HepG2 (cell line): ENCODE measurements at regions not wholly inside any gene's neighbourhood (a gene's known extent, or its start where the extent isn't known, plus 50 kb on each side); places are given as distances from the start of the nearest gene placed in this dataset.
A peak's percentile ranks its signal among the peaks of the same experiment; 100 is the strongest.
"Not testable (repeated sequence)": the region's sequence is repeated elsewhere in the genome, so short reads cannot be mapped to it uniquely, and the experiment has no call there.

Experiments used
- ATAC-seq: fragments of 200-7000 bp; cut with Tn5 transposase; 3 replicates; pipeline ENCODE4 v1.9.1; 2020; ENCODE audit warnings: mild to moderate bottlenecking, moderate library complexity
- BruUV-seq: library from RNA; stranded (reverse); fragments of 400-500 nt; replicated peaks from 2 replicates; lab custom pipeline; 2021; lab: Mats Ljungman, UMichigan
- CTCF ChIA-PET: fragments of 300-600 bp; formaldehyde crosslinking; extraction: SDS; loops from one replicate; lab custom pipeline; 2021; ENCODE audit warnings: low total read pairs, inconsistent platforms, low intra/inter-chr PET ratio; lab: Yijun Ruan, JAX
- POLR2A ChIA-PET: fragments of 350-600 bp; sonication (Branson Sonifier 250); formaldehyde crosslinking; loops from one replicate; lab custom pipeline; 2020; ENCODE audit warnings: antibody characterized with exemption, inconsistent platforms; lab: Yijun Ruan, JAX
- DNase-seq: peaks from one replicate; pipeline ENCODE4 v3.0.0-alpha.2; 2015; ENCODE audit warnings: low spot score
- FAIRE-seq: peaks from 3 replicates; lab custom pipeline; 2011; peaks lifted over from hg19 to GRCh38; lab: Jason Lieb, UNC
- H2AFZ ChIP-seq: one replicate; pipeline ENCODE4 v1.6.1; 2011; ENCODE audit warnings: low read length, inconsistent platforms
- H3K27ac ChIP-seq: fragments of 300-600 bp; 3 replicates; pipeline ENCODE4 v1.8.0; 2011; ENCODE audit warnings: mixed run types, mild to moderate bottlenecking, mixed read lengths, low read length, inconsistent platforms; ENCODE audit not compliant: insufficient read depth; ENCODE audit errors: extremely low read length
- H3K27me3 ChIP-seq, 2 experiments: fragments of 200-600 bp in 1 of 2; 2 replicates in 1 of 2; 3 replicates in 1 of 2; pipeline versions ENCODE4 v1.6.0 to v1.8.0; 2011; ENCODE audit warnings: low read length in 2 of 2, mild to moderate bottlenecking in 2 of 2, moderate library complexity in 2 of 2, inconsistent platforms in 1 of 2; ENCODE audit not compliant: insufficient read depth in 2 of 2, control insufficient read depth in 1 of 2
- H3K36me3 ChIP-seq, 2 experiments: fragments of 200-600 bp in 1 of 2; replicated peaks in 1 of 2; 2 replicates in 1 of 2; 3 replicates in 1 of 2; pipeline versions ENCODE4 v1.5.1 to v1.8.0; 2011; ENCODE audit warnings: low read length in 2 of 2, inconsistent platforms in 1 of 2; ENCODE audit not compliant: insufficient read depth in 2 of 2, control insufficient read depth in 1 of 2
- H3K4me1 ChIP-seq: 2 replicates; pipeline ENCODE4 v1.5.1; 2012; ENCODE audit warnings: low read length, inconsistent platforms; ENCODE audit not compliant: insufficient read depth
- H3K4me2 ChIP-seq: 2 replicates; pipeline ENCODE4 v1.6.0; 2011; ENCODE audit warnings: low read depth, low read length, inconsistent platforms
- H3K4me3 ChIP-seq, 3 experiments: fragments of 200-600 bp in 1 of 3; sonication (generic), shearing (Covaris generic) in 1 of 3; replicated peaks in 1 of 3; 2 replicates each; pipeline ENCODE4 v1.5.1; 2011 to 2016; ENCODE audit warnings: low read length in 3 of 3, inconsistent platforms in 2 of 3, low read depth in 2 of 3, mild to moderate bottlenecking in 2 of 3, control low read depth in 1 of 3, mixed read lengths in 1 of 3; ENCODE audit not compliant: insufficient read depth in 1 of 3
- H3K79me2 ChIP-seq: one replicate; pipeline ENCODE4 v1.6.1; 2011; ENCODE audit warnings: low read length, inconsistent platforms; ENCODE audit not compliant: insufficient read depth
- H3K9ac ChIP-seq: 2 replicates; pipeline ENCODE4 v1.6.0; 2011; ENCODE audit warnings: mild to moderate bottlenecking, low read depth, low read length, inconsistent platforms; ENCODE audit not compliant: insufficient read depth
- H3K9me3 ChIP-seq: 2 replicates; pipeline ENCODE4 v1.5.1; 2012; ENCODE audit warnings: mild to moderate bottlenecking, low read length
- H4K20me1 ChIP-seq: 2 replicates; pipeline ENCODE4 v1.6.0; 2011; ENCODE audit warnings: inconsistent platforms, mild to moderate bottlenecking, low read length, moderate library complexity; ENCODE audit not compliant: insufficient read depth
- ATF7-NPFF ChIP-seq: sonication (generic); formaldehyde crosslinking; IDR thresholded peaks from 2 replicates; pipeline ENCODE4 v1.8.1; 2023; ENCODE audit warnings: mild to moderate bottlenecking, low read depth, missing genetic modification reagents, moderate library complexity
- FOXA1 ChIP-seq, 2 experiments: fragments of 450-650 bp in 1 of 2; sonication (generic) in 1 of 2; formaldehyde crosslinking in 1 of 2; IDR thresholded peaks; 2 replicates each; pipeline versions ENCODE4 v1.4.0 to v1.6.1; 2016 to 2020; ENCODE audit warnings: missing genetic modification reagents in 1 of 2
- FOXA3 ChIP-seq: IDR thresholded peaks from 2 replicates; pipeline ENCODE4 v1.6.1; 2016; ENCODE audit warnings: missing genetic modification reagents, missing compliant biosample characterization
- HOXA3 ChIP-seq: sonication (generic); formaldehyde crosslinking; IDR thresholded peaks from 2 replicates; pipeline ENCODE4 v1.5.0; 2020; ENCODE audit warnings: missing genetic modification reagents
- MYC ChIP-seq: sonication (generic); formaldehyde crosslinking; IDR thresholded peaks from 2 replicates; pipeline ENCODE4 v1.9.0; 2021; ENCODE audit warnings: missing genetic modification reagents, borderline replicate concordance
- TAF1 ChIP-seq: sonication (generic); formaldehyde crosslinking; IDR thresholded peaks from 2 replicates; pipeline ENCODE4 v1.4.0; 2020; ENCODE audit warnings: missing genetic modification reagents
- U2AF2 ChIP-seq: fragments of 200-400 bp; formaldehyde crosslinking; IDR thresholded peaks from 2 replicates; pipeline ENCODE4 v1.6.1; 2017; ENCODE audit warnings: low read depth, mild to moderate bottlenecking, low read length
- ZNF281 ChIP-seq: sonication (generic); formaldehyde crosslinking; IDR thresholded peaks from 2 replicates; pipeline ENCODE4 v1.4.0; 2020; ENCODE audit warnings: missing genetic modification reagents, borderline replicate concordance
- ZNF317 ChIP-seq: sonication (generic); formaldehyde crosslinking; IDR thresholded peaks from 2 replicates; pipeline ENCODE4 v1.5.0; 2020; ENCODE audit warnings: mild to moderate bottlenecking, missing genetic modification reagents
- WGBS: methylation state at CpG from one replicate; pipeline ENCODE4 v1.1.6; 2017; ENCODE audit warnings: low lambda C conversion rate; 5-methylcytosine and 5-hydroxymethylcytosine counted together
- in situ Hi-C: cut with HindIII; loops from 2 replicates; pipeline ENCODE4 v1.10.0; 2017; ENCODE audit warnings: low pct_unique_long_range_greater_than_20kb; ENCODE audit not compliant: extremely low pct_ligation_motif_present
- intact Hi-C: fragments of 100-400 bp; cut with micrococcal nuclease; formaldehyde crosslinking; loops from one replicate; pipeline ENCODE4 v1.10.0; 2022; ENCODE audit not compliant: unreplicated experiment
- TF ChIP-seq, protein P1 (sequence below): sonication (generic); formaldehyde crosslinking; IDR thresholded peaks from 2 replicates; pipeline ENCODE4 v1.8.1; 2022; ENCODE audit warnings: low read depth, mild to moderate bottlenecking, missing genetic modification reagents

- H3K27ac ChIP-seq = no peak overlapping the region
- H3K9ac ChIP-seq = no peak overlapping the region
- H3K4me1 ChIP-seq = no peaks in the 10 kb centered on the region
- no peak overlapping the region for H3K4me3 ChIP-seq
- ATAC-seq (no peak), DNase-seq (no peak), FAIRE-seq (no peak)
- BruUV-seq = no TSS peak
- 11% methylated on average over 2 of the region's 2 CpGs for WGBS
- ChIA-PET POLR2A (no interaction called here), CTCF (no interaction called here)
- in situ Hi-C loops (no loop called here), intact Hi-C loops (no loop called here)
- no peaks in the 10 kb centered on the region for H4K20me1 ChIP-seq
- H3K27me3 ChIP-seq = no peaks in the 10 kb centered on the region
- no peaks in the 10 kb centered on the region for H3K79me2 ChIP-seq
- H2AFZ ChIP-seq = no peak overlapping the region
- TF ChIP-seq ZNF317 (CRISPR knock-in tag) = peak; percentile 87
- TF ChIP-seq U2AF2 = no peak
- TF ChIP-seq, protein P1, sequence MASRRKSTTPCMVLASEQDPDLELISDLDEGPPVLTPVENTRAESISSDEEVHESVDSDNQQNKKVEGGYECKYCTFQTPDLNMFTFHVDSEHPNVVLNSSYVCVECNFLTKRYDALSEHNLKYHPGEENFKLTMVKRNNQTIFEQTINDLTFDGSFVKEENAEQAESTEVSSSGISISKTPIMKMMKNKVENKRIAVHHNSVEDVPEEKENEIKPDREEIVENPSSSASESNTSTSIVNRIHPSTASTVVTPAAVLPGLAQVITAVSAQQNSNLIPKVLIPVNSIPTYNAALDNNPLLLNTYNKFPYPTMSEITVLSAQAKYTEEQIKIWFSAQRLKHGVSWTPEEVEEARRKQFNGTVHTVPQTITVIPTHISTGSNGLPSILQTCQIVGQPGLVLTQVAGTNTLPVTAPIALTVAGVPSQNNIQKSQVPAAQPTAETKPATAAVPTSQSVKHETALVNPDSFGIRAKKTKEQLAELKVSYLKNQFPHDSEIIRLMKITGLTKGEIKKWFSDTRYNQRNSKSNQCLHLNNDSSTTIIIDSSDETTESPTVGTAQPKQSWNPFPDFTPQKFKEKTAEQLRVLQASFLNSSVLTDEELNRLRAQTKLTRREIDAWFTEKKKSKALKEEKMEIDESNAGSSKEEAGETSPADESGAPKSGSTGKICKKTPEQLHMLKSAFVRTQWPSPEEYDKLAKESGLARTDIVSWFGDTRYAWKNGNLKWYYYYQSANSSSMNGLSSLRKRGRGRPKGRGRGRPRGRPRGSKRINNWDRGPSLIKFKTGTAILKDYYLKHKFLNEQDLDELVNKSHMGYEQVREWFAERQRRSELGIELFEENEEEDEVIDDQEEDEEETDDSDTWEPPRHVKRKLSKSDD (CRISPR knock-in tag) = no peak
- TF ChIP-seq ATF7-NPFF (CRISPR knock-in tag) = no peak
- H3K9me3 ChIP-seq = no peaks in the 10 kb centered on the region
- no peaks in the 10 kb centered on the region for H3K36me3 ChIP-seq
- H3K4me2 ChIP-seq = no peak overlapping the region
Measured at GRCh38 chr3:17861476-17861875, 119.0 kb upstream of the TBC1D5 start.

DNA sequence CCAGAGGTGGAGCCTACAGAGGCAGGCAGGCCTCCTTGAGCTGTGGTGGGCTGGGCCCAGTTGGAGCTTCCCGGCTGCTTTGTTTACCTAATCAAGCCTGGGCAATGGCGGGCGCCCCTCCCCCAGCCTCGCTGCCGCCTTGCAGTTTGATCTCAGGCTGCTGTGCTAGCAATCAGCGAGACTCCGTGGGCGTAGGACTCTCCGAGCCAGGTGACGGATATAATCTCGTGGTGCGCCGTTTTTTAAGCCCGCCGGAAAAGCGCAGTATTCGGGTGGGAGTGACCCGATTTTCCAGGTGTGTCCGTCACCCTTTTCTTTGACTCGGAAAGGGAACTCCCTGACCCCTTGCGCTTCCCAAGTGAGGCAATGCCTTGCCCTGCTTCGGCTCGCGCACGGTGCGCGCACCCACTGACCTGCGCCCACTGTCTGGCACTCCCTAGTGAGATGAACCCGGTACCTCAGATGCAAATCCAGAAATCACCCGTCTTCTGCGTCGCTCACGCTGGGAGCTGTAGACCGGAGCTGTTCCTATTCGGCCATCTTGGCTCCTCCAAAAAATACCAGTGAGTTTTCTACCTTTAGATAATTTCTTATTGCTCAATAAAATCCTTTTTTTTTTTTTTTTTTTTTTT is 118.5 kb upstream of the TBC1D5 start:
- H3K4me3 ChIP-seq; FAIRE-seq; H3K36me3 ChIP-seq; ATAC-seq; H3K4me1 ChIP-seq; DNase-seq; POLR2A ChIA-PET; H3K27me3 ChIP-seq; in situ Hi-C loops; H4K20me1 ChIP-seq; H2AFZ ChIP-seq; H3K9me3 ChIP-seq; CTCF ChIA-PET; H3K9ac ChIP-seq; H3K79me2 ChIP-seq; BruUV-seq; H3K4me2 ChIP-seq; H3K27ac ChIP-seq; intact Hi-C loops; TF ChIP-seq FOXA1 (IDR thresholded peaks at IDR 0.05): not testable (repeated sequence)
- WGBS = 90% methylated on average over 22 of the region's 35 CpGs
- TF ChIP-seq FOXA3 (CRISPR knock-in tag) (peak; percentile 47), TAF1 (CRISPR knock-in tag) (peak; percentile 30; the same call in 1 of the 2 replicates), FOXA1 (CRISPR knock-in tag; IDR thresholded peaks at IDR 0.05) (peak; percentile 77), ZNF281 (CRISPR knock-in tag) (peak; percentile 80), MYC (CRISPR knock-in tag) (peak; percentile 17; the same call in 1 of the 2 replicates), HOXA3 (CRISPR knock-in tag) (0 out of 2 replicates have a peak, but pooled peaks have one; percentile 29)
